NCI-H1694 (cell line): ENCODE measurements at regions not wholly inside any gene's neighbourhood (a gene's known extent, or its start where the extent isn't known, plus 50 kb on each side); places are given as distances from the start of the nearest gene placed in this dataset.
A peak's percentile ranks its signal among the peaks of the same experiment; 100 is the strongest.
"Not testable (repeated sequence)": the region's sequence is repeated elsewhere in the genome, so short reads cannot be mapped to it uniquely, and the experiment has no call there.

Source experiments
- DNase-seq: peaks from one replicate; lab custom pipeline; 2025; lab: John Stamatoyannopoulos, UW

- DNase-seq, result no peak
Observed at GRCh38 chr18:34942276-34942675, 98.9 kb upstream of the MAPRE2 start.

- no peak for DNase-seq
Observed at GRCh38 chr18:34942975-34943374, 98.2 kb upstream of the MAPRE2 start.

GRCh38 chr18:34943587-34943986 lies 97.6 kb upstream of the MAPRE2 start:
- DNase-seq, result no peak

- no peak for DNase-seq
Observed at GRCh38 chr18:34947711-34948125, 93.5 kb upstream of the MAPRE2 start.

- DNase-seq, result no peak
Observed at GRCh38 chr18:34951625-34952379, 89.4 kb upstream of the MAPRE2 start.

GRCh38 chr18:34953212-34953611 lies 88.0 kb upstream of the MAPRE2 start:
- no peak for DNase-seq

GRCh38 chr18:34955494-34955893 lies 85.7 kb upstream of the MAPRE2 start:
- not testable (repeated sequence) for DNase-seq

- DNase-seq, result no peak
Observed at GRCh38 chr18:34956663-34957062, 84.5 kb upstream of the MAPRE2 start.

- DNase-seq, result no peak
Observed at GRCh38 chr18:34957119-34957863, 83.9 kb upstream of the MAPRE2 start.

- no peak for DNase-seq
Observed at GRCh38 chr18:34957864-34958259, 83.4 kb upstream of the MAPRE2 start.

GRCh38 chr18:34959211-34959829 lies 81.9 kb upstream of the MAPRE2 start:
- no peak for DNase-seq

GRCh38 chr18:34959989-34960388 lies 81.2 kb upstream of the MAPRE2 start:
- DNase-seq, result no peak

GRCh38 chr18:34965108-34965507 lies 76.1 kb upstream of the MAPRE2 start:
- no peak for DNase-seq

GRCh38 chr18:34965566-34965965 lies 75.6 kb upstream of the MAPRE2 start:
- DNase-seq, result no peak

- DNase-seq, result no peak
Observed at GRCh38 chr18:34970106-34970505, 71.1 kb upstream of the MAPRE2 start.

GRCh38 chr18:34971313-34971712 lies 69.9 kb upstream of the MAPRE2 start:
- DNase-seq, result no peak

- DNase-seq, result no peak
Observed at GRCh38 chr18:34972765-34973414, 68.3 kb upstream of the MAPRE2 start.

- DNase-seq, result no peak
Observed at GRCh38 chr18:34976123-34976522, 65.1 kb upstream of the MAPRE2 start.

- no peak for DNase-seq
Observed at GRCh38 chr18:34976534-34976898, 64.7 kb upstream of the MAPRE2 start.

GRCh38 chr18:34976899-34977837 lies 64.0 kb upstream of the MAPRE2 start:
- DNase-seq, result peak; percentile 5

GRCh38 chr18:34977838-34978532 lies 63.2 kb upstream of the MAPRE2 start:
- DNase-seq, result peak; percentile 21
